PC-3 (cell line): ENCODE measurements at regions not wholly inside any gene's neighbourhood (a gene's known extent, or its start where the extent isn't known, plus 50 kb on each side); places are given as distances from the start of the nearest gene placed in this dataset.

ENCODE experiments used
- ATAC-seq: fragments of 200-7000 bp; cut with Tn5 transposase; 2 replicates; pipeline ENCODE4 v1.9.1; 2020; ENCODE audit warnings: mild to moderate bottlenecking, moderate library complexity
- BruUV-seq: library from RNA; stranded (reverse); fragments of 400-500 nt; replicated peaks from 2 replicates; lab custom pipeline; 2021; lab: Mats Ljungman, UMichigan
- CTCF ChIA-PET: fragments of 300-600 bp; sonication (Branson Sonifier 250); formaldehyde crosslinking; loops from one replicate; lab custom pipeline; 2022; ENCODE audit warnings: antibody characterized with exemption; lab: Charles Lee
- POLR2A ChIA-PET: fragments of 300-600 bp; sonication (Branson Sonifier 250); formaldehyde crosslinking; loops from one replicate; lab custom pipeline; 2022; ENCODE audit warnings: antibody characterized with exemption; ENCODE audit not compliant: unreplicated experiment; lab: Charles Lee
- DNase-seq: peaks from one replicate; pipeline ENCODE4 v3.0.0-alpha.2; 2015
- H2AFZ ChIP-seq: fragments of 300-600 bp; sonication (generic); 2 replicates; pipeline ENCODE4 v1.6.0; 2016; ENCODE audit warnings: antibody characterized with exemption, low read length
- H3F3A ChIP-seq: fragments of 300-600 bp; sonication (generic); one replicate; pipeline ENCODE4 v1.6.0; 2017; ENCODE audit warnings: antibody characterized with exemption, low read length, control low read depth, mild to moderate bottlenecking; ENCODE audit not compliant: unreplicated experiment
- H3K27ac ChIP-seq: fragments of 300-600 bp; sonication (generic); 2 replicates; pipeline ENCODE4 v1.5.1; 2016; ENCODE audit warnings: mild to moderate bottlenecking, low read length
- H3K27me3 ChIP-seq: fragments of 300-600 bp; sonication (generic); 2 replicates; pipeline ENCODE4 v1.6.1; 2016; ENCODE audit warnings: low read length, mixed read lengths
- H3K36me3 ChIP-seq: fragments of 300-600 bp; sonication (generic); 2 replicates; pipeline ENCODE4 v1.6.1; 2016; ENCODE audit warnings: low read depth, mixed run types, low read length, mixed read lengths
- H3K4me1 ChIP-seq: fragments of 300-600 bp; sonication (generic); 2 replicates; pipeline ENCODE4 v1.5.1; 2016; ENCODE audit warnings: low read length; ENCODE audit not compliant: insufficient read depth
- H3K4me2 ChIP-seq: fragments of 300-600 bp; sonication (generic); 2 replicates; pipeline ENCODE4 v1.6.0; 2016; ENCODE audit warnings: low read length
- H3K4me3 ChIP-seq: fragments of 300-600 bp; sonication (generic); 2 replicates; pipeline ENCODE4 v1.5.1; 2016; ENCODE audit warnings: mild to moderate bottlenecking, low read length, mixed read lengths
- H3K79me2 ChIP-seq: fragments of 300-600 bp; sonication (generic); 2 replicates; pipeline ENCODE4 v1.6.1; 2017; ENCODE audit warnings: low read length, mixed read lengths
- H3K9ac ChIP-seq: fragments of 300-600 bp; sonication (generic); 2 replicates; pipeline ENCODE4 v1.6.0; 2016; ENCODE audit warnings: mild to moderate bottlenecking, low read length
- H3K9me2 ChIP-seq: fragments of 300-600 bp; sonication (generic); replicated peaks from 2 replicates; pipeline ENCODE4 v1.6.1; 2016; ENCODE audit warnings: mixed run types, low read length, mixed read lengths
- H3K9me3 ChIP-seq: fragments of 300-600 bp; sonication (generic); 2 replicates; pipeline ENCODE4 v1.6.1; 2016; ENCODE audit warnings: low read length, mixed read lengths
- H4K20me1 ChIP-seq: fragments of 300-600 bp; sonication (generic); 2 replicates; pipeline ENCODE4 v1.6.1; 2016; ENCODE audit warnings: low read length, mixed read lengths
- EZH2 ChIP-seq: fragments of 300-600 bp; sonication (generic); IDR thresholded peaks from one replicate; pipeline ENCODE4 v1.6.1; 2017; ENCODE audit warnings: antibody characterized with exemption, mild to moderate bottlenecking, low read length; ENCODE audit not compliant: unreplicated experiment
- EZH2phosphoT487 ChIP-seq: fragments of 300-600 bp; sonication (generic); IDR thresholded peaks from 2 replicates; pipeline ENCODE4 v1.6.1; 2018; ENCODE audit warnings: mild to moderate bottlenecking, antibody characterized with exemption, low read length, borderline replicate concordance
- intact Hi-C: fragments of 100-400 bp; cut with micrococcal nuclease; formaldehyde crosslinking; loops from 2 replicates; pipeline ENCODE4 v1.9.0; 2023
- TF ChIP-seq, protein P1 (sequence below): fragments of 300-600 bp; sonication (generic); conservative IDR thresholded peaks from 2 replicates; pipeline ENCODE4 v1.5.1; 2017; ENCODE audit warnings: antibody characterized with exemption, low read depth, mild to moderate bottlenecking, low read length

GRCh38 chr7:1324028-1324900 lies 91.6 kb downstream of the UNCX start:
- DNase-seq (no peak), ATAC-seq (no peak)
- H3K9me3 ChIP-seq: no peaks in the 10 kb centered on the region
- no peaks in the 10 kb centered on the region for H4K20me1 ChIP-seq
- no peaks in the 10 kb centered on the region for H3K36me3 ChIP-seq
- no peaks in the 10 kb centered on the region for H3F3A ChIP-seq
- H2AFZ ChIP-seq: no peak overlapping the region
- H3K9ac ChIP-seq: no peak overlapping the region
- H3K9me2 ChIP-seq: no peaks in the 10 kb centered on the region
- ChIA-PET CTCF (no interaction called here), POLR2A (no interaction called here)
- H3K4me2 ChIP-seq: no peak overlapping the region
- no peaks in the 10 kb centered on the region for H3K79me2 ChIP-seq
- H3K27me3 ChIP-seq: peaks cover 32% of the 10 kb centered on the region
- intact Hi-C loops: no loop called here
- no TSS peak for BruUV-seq
- no peaks in the 10 kb centered on the region for H3K4me1 ChIP-seq
- no peak overlapping the region for H3K4me3 ChIP-seq
- H3K27ac ChIP-seq: no peak overlapping the region
- TF ChIP-seq EZH2phosphoT487: no peak
- TF ChIP-seq EZH2: no peak
- TF ChIP-seq, protein P1, sequence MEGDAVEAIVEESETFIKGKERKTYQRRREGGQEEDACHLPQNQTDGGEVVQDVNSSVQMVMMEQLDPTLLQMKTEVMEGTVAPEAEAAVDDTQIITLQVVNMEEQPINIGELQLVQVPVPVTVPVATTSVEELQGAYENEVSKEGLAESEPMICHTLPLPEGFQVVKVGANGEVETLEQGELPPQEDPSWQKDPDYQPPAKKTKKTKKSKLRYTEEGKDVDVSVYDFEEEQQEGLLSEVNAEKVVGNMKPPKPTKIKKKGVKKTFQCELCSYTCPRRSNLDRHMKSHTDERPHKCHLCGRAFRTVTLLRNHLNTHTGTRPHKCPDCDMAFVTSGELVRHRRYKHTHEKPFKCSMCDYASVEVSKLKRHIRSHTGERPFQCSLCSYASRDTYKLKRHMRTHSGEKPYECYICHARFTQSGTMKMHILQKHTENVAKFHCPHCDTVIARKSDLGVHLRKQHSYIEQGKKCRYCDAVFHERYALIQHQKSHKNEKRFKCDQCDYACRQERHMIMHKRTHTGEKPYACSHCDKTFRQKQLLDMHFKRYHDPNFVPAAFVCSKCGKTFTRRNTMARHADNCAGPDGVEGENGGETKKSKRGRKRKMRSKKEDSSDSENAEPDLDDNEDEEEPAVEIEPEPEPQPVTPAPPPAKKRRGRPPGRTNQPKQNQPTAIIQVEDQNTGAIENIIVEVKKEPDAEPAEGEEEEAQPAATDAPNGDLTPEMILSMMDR: no peak

DNA sequence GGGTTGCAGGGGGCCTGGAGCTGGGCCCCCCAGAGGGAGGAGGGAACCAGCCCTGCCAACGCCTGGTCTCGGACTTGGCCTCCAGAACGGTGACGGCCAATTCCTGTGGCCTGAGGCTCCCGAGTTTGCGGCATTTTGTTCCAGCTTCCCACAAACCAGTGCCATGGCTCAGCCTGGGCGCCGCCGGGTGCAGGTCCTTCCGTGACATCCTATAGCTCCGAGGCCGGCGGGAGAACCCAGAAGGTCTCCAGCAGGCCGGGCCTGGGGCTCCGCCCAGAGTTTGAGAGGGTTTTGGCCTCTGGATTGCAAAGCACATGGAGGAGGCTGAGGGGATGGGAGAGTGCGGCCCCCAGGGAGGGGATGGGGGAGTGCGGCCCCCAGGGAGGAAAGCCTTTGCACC lies 92.6 kb downstream of the UNCX start:
- H3K79me2 ChIP-seq: no peaks in the 10 kb centered on the region
- no peak for DNase-seq
- no peak overlapping the region for H3K4me3 ChIP-seq
- H3K36me3 ChIP-seq: no peaks in the 10 kb centered on the region
- H3K4me2 ChIP-seq: no peak overlapping the region
- H3K9me2 ChIP-seq: no peaks in the 10 kb centered on the region
- H3F3A ChIP-seq: no peaks in the 10 kb centered on the region
- intact Hi-C loops: no loop called here
- no peak for ATAC-seq
- no peak overlapping the region for H3K27ac ChIP-seq
- no peaks in the 10 kb centered on the region for H4K20me1 ChIP-seq
- no TSS peak for BruUV-seq
- no peak overlapping the region for H2AFZ ChIP-seq
- H3K4me1 ChIP-seq: no peaks in the 10 kb centered on the region
- no peaks in the 10 kb centered on the region for H3K9me3 ChIP-seq
- ChIA-PET POLR2A (no interaction called here), CTCF (no interaction called here)
- H3K9ac ChIP-seq: no peak overlapping the region
- TF ChIP-seq, protein P1: no peak
- H3K27me3 ChIP-seq: peaks cover 32% of the 10 kb centered on the region

DNA sequence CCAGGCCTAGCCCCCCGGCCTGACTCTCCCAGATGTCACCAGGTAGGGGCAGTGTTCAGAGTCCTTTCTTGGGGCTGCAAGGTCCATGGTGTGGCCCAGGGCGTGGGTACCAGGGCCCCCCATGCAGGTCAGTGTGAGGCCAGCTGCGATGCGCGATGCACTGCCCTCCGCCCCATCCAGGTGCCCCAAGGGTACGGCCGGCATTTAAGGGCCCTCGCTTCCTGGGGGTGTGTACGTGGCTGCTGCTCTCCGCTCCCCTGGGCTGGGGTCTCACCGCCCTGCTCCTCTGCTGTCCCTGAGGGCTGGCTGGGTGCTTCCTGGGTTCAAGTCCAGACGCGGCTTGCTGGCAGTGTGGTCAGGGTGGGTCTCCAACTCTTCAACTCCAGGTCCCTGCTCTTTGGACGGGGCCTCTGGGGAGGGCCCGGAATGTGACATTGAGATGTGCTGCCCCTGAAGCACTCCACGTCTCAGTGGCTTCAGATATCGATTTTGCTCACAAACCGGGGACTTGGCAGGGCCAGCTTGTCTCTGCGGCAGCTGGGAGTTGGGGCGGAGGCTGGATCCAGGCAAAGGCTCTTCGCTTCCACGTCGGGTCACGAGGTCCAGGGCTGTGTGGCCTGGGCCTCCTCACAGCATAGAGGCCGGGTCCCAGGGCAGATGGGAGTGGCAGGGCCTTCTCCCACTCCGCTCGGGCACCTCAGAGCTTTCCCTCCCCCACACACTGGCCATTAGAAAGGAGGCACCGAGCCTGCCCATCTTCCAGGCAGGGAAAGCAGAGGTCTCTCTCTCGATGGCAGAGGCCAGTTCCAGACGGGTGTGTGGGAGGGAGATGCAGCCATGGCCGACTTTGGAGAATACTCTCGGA lies 93.2 kb downstream of the UNCX start:
- no peaks in the 10 kb centered on the region for H3F3A ChIP-seq
- CTCF ChIA-PET: no interaction called here
- peaks cover 32% of the 10 kb centered on the region for H3K27me3 ChIP-seq
- H3K4me3 ChIP-seq: no peak overlapping the region
- H3K9ac ChIP-seq: no peak overlapping the region
- no peak overlapping the region for H3K4me2 ChIP-seq
- no peak for DNase-seq
- no peaks in the 10 kb centered on the region for H3K9me2 ChIP-seq
- no peaks in the 10 kb centered on the region for H4K20me1 ChIP-seq
- no peak for ATAC-seq
- H3K9me3 ChIP-seq: no peaks in the 10 kb centered on the region
- intact Hi-C loops: no loop called here
- no TSS peak for BruUV-seq
- POLR2A ChIA-PET: no interaction called here
- H3K4me1 ChIP-seq: no peaks in the 10 kb centered on the region
- no peak overlapping the region for H2AFZ ChIP-seq
- no peak overlapping the region for H3K27ac ChIP-seq
- H3K36me3 ChIP-seq: no peaks in the 10 kb centered on the region
- no peaks in the 10 kb centered on the region for H3K79me2 ChIP-seq
- TF ChIP-seq, protein P1: no peak
- TF ChIP-seq EZH2phosphoT487: no peak
- no peak for TF ChIP-seq EZH2
